B cell (primary cell): ENCODE measurements at regions not wholly inside any gene's neighbourhood (a gene's known extent, or its start where the extent isn't known, plus 50 kb on each side); places are given as distances from the start of the nearest gene placed in this dataset.

Experiments
- ATAC-seq: fragments of 200-7000 bp; cut with Tn5 transposase; one replicate; pipeline ENCODE4 v1.10.0; 2021; ENCODE audit warnings: low read depth, mild to moderate bottlenecking, moderate number of reproducible peaks, moderate library complexity
- CTCF ChIA-PET: fragments of 350-600 bp; sonication (Branson Sonifier 250); formaldehyde crosslinking; loops from one replicate; lab custom pipeline; 2021; ENCODE audit warnings: antibody characterized with exemption, inconsistent platforms; lab: Charles Lee
- POLR2A ChIA-PET: fragments of 350-600 bp; sonication (Branson Sonifier 250); formaldehyde crosslinking; loops from one replicate; lab custom pipeline; 2021; ENCODE audit warnings: antibody characterized with exemption; lab: Charles Lee
- DNase-seq: peaks from one replicate; pipeline ENCODE4 v3.0.0; 2013
- H2AFZ ChIP-seq: 2 replicates; pipeline ENCODE4 v1.6.1; 2012; ENCODE audit warnings: mild to moderate bottlenecking, low read depth, low read length; ENCODE audit not compliant: insufficient read depth, poor library complexity, severe bottlenecking
- H3K27ac ChIP-seq, 2 donors: 1 replicate in 1 of 2; 2 replicates in 1 of 2; pipeline ENCODE4 v1.5.1; 2012 to 2013; ENCODE audit warnings: low read length in 2 of 2, mild to moderate bottlenecking in 2 of 2, moderate library complexity in 1 of 2
- H3K27me3 ChIP-seq, 4 experiments: fragments of 200-600 bp in 1 of 4; sonication (generic) in 1 of 4; replicated peaks in 1 of 4; 1 replicate in 2 of 4; 2 replicates in 2 of 4; pipeline versions ENCODE4 v1.6.1 to v1.7.0; 2013 to 2016; ENCODE audit warnings: low read length in 3 of 4, mild to moderate bottlenecking in 2 of 4, mixed read lengths in 1 of 4, moderate library complexity in 1 of 4; ENCODE audit not compliant: insufficient read depth in 4 of 4, control insufficient read depth in 3 of 4; ENCODE audit errors: control extremely low read depth in 1 of 4
- H3K36me3 ChIP-seq, 2 experiments: replicated peaks in 1 of 2; 1 replicate in 1 of 2; 2 replicates in 1 of 2; pipeline versions ENCODE4 v1.6.1 to v1.7.1; 2013; ENCODE audit warnings: low read length in 1 of 2; ENCODE audit not compliant: insufficient read depth in 2 of 2, control insufficient read depth in 1 of 2; ENCODE audit errors: control extremely low read depth in 1 of 2, extremely low read depth in 1 of 2
- H3K4me1 ChIP-seq, 2 donors: fragments of 200-600 bp in 1 of 2; sonication (generic) in 1 of 2; 1 replicate in 1 of 2; 2 replicates in 1 of 2; pipeline versions ENCODE4 v1.5.1 to v1.6.1; 2013 to 2017; ENCODE audit warnings: low read length in 2 of 2; ENCODE audit not compliant: control insufficient read depth in 2 of 2, insufficient read depth in 2 of 2
- H3K4me2 ChIP-seq: replicated peaks from 2 replicates; pipeline ENCODE3; 2012; ENCODE audit warnings: mild to moderate bottlenecking, low read depth, low read length; ENCODE audit not compliant: poor library complexity, severe bottlenecking
- H3K4me3 ChIP-seq, 5 experiments: fragments of 200-600 bp in 1 of 5; sonication (generic) in 1 of 5; 1 replicate in 3 of 5; 2 replicates in 2 of 5; pipeline versions ENCODE4 v1.5.1 to v1.7.0; 2011 to 2016; ENCODE audit warnings: low read length in 4 of 5, mild to moderate bottlenecking in 4 of 5, low read depth in 2 of 5, control low read depth in 1 of 5, moderate library complexity in 1 of 5; ENCODE audit not compliant: insufficient read depth in 1 of 5; ENCODE audit errors: control extremely low read depth in 1 of 5, extremely low read depth in 1 of 5
- H3K79me2 ChIP-seq: fragments of 200-600 bp; sonication (generic); one replicate; pipeline ENCODE4 v1.6.0; 2016; ENCODE audit warnings: low read length; ENCODE audit not compliant: control insufficient read depth, insufficient read depth
- H3K9ac ChIP-seq: fragments of 200-600 bp; sonication (generic); 2 replicates; pipeline ENCODE4 v1.6.1; 2017; ENCODE audit warnings: mild to moderate bottlenecking, low read length, moderate library complexity
- H3K9me3 ChIP-seq, 3 donors: one replicate each; pipeline versions ENCODE4 v1.6.1 to v1.7.1; 2013; ENCODE audit warnings: low read length in 2 of 3; ENCODE audit not compliant: control insufficient read depth in 2 of 3, insufficient read depth in 1 of 3; ENCODE audit errors: control extremely low read depth in 1 of 3
- H4K20me1 ChIP-seq: 2 replicates; pipeline ENCODE4 v1.6.0; 2012; ENCODE audit warnings: mild to moderate bottlenecking, low read length; ENCODE audit not compliant: insufficient read depth, control insufficient read depth, poor library complexity, severe bottlenecking
- H3K27ac Mint-ChIP-seq: one replicate; pipeline ENCODE4 v1.8.0; 2021; ENCODE audit warnings: mixed read lengths
- H3K27me3 Mint-ChIP-seq: one replicate; pipeline ENCODE4 v1.8.0; 2021; ENCODE audit warnings: mixed read lengths
- H3K4me1 Mint-ChIP-seq: one replicate; pipeline ENCODE4 v1.8.0; 2021; ENCODE audit warnings: mixed read lengths
- H3K4me3 Mint-ChIP-seq: one replicate; pipeline ENCODE4 v1.8.0; 2021; ENCODE audit warnings: mixed read lengths
- H3K9me3 Mint-ChIP-seq: one replicate; pipeline ENCODE4 v1.8.0; 2022; ENCODE audit warnings: mixed read lengths; ENCODE audit not compliant: insufficient read depth
- CTCF ChIP-seq: fragments of 200-600 bp; IDR thresholded peaks from one replicate; pipeline ENCODE4 v1.8.0; 2022; ENCODE audit warnings: antibody characterized with exemption, mild to moderate bottlenecking
- EZH2 ChIP-seq: IDR thresholded peaks from 2 replicates; pipeline ENCODE4 v1.6.1; 2012; ENCODE audit warnings: borderline replicate concordance, low read depth, mild to moderate bottlenecking, moderate library complexity, low read length; ENCODE audit not compliant: insufficient read depth, poor library complexity, severe bottlenecking
- WGBS: methylation state at CpG from one replicate; pipeline ENCODE4 v1.1.5; 2013; ENCODE audit warnings: missing lambda C conversion rate; ENCODE audit not compliant: insufficient coverage; 5-methylcytosine and 5-hydroxymethylcytosine counted together
- intact Hi-C: fragments of 100-400 bp; cut with micrococcal nuclease; formaldehyde crosslinking; loops from one replicate; pipeline ENCODE4 v1.10.0; 2022

- intact Hi-C loops: no loop called here
- Histone ChIP-seq H3K27ac (no peak overlapping the region), H3K27me3 (no peaks in the 10 kb centered on the region), H3K79me2 (no peaks in the 10 kb centered on the region), H3K36me3 (no peaks in the 10 kb centered on the region), H3K4me1 (no peaks in the 10 kb centered on the region), H4K20me1 (no peaks in the 10 kb centered on the region), H3K4me2 (no peak overlapping the region), H3K9ac (no peak overlapping the region), H2AFZ (no peak overlapping the region), H3K9me3 (peaks cover 0 to under 1% (median 0%) of the 10 kb centered on the region in 3 donors), H3K4me3 (no peak overlapping the region)
- peaks cover 22% of the 10 kb centered on the region for H3K27me3 Mint-ChIP-seq
- no peaks in the 10 kb centered on the region for H3K4me1 Mint-ChIP-seq
- no peak for TF ChIP-seq EZH2
- TF ChIP-seq CTCF: no peak
- DNase-seq: no peak
- H3K9me3 Mint-ChIP-seq: no peaks in the 10 kb centered on the region
- no peak overlapping the region for H3K27ac Mint-ChIP-seq
- no peak overlapping the region for H3K4me3 Mint-ChIP-seq
- no peak for ATAC-seq
- CTCF ChIA-PET: interaction anchor here (0.9 kb wide), 1 partner anchor 64 kb away, joined by 3 read pairs; no protein-coding TSS in a partner anchor
- POLR2A ChIA-PET: no interaction called here
- 100% methylated on average over 2 of the region's 5 CpGs for WGBS
These were observed 98.1 kb downstream of the SREK1 start for GRCh38 chr5:66242050-66242715.

DNA sequence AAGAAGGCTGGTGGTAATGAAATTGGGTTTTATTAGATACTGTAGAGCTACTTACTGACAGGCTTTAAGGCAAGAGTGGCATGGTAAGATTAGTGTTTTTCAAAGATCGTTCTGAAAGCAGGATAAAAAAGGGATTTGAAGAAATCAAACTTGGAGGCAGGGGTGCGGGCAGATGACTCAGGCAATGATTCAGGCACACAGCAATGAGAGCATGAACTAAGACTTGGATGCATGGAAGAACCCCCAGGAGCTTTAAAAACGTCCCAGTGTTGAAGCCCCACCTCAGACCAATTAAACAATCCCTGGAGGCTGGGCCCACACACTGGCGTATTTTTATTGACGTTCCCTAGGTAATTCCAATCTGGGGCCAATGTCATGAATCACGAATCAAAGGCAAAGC lies 102.5 kb downstream of the SREK1 start:
- intact Hi-C loops: no loop called here
- Histone ChIP-seq H3K4me3 (no peak overlapping the region), H2AFZ (no peak overlapping the region), H3K9me3 (no peaks in the 10 kb centered on the region), H3K9ac (no peak overlapping the region), H3K36me3 (no peaks in the 10 kb centered on the region), H3K27ac (no peak overlapping the region), H3K27me3 (peaks cover 0 to 2% (median 0%) of the 10 kb centered on the region in 4 experiments), H3K79me2 (no peaks in the 10 kb centered on the region), H3K4me1 (no peaks in the 10 kb centered on the region), H3K4me2 (no peak overlapping the region), H4K20me1 (no peaks in the 10 kb centered on the region)
- ChIA-PET CTCF (no interaction called here), POLR2A (no interaction called here)
- no peak for ATAC-seq
- Mint-ChIP-seq H3K9me3 (no peaks in the 10 kb centered on the region), H3K4me3 (no peak overlapping the region), H3K27ac (no peak overlapping the region), H3K4me1 (no peaks in the 10 kb centered on the region), H3K27me3 (peaks cover 6% of the 10 kb centered on the region)
- no peak for DNase-seq
- TF ChIP-seq EZH2 (no peak), CTCF (no peak)
- WGBS: 96% methylated on average over 3 of the region's 6 CpGs
